ENCODE measurements at regions not wholly inside any gene's neighbourhood (a gene's known extent, or its start where the extent isn't known, plus 50 kb on each side); places are given as distances from the start of the nearest gene placed in this dataset.

DNA sequence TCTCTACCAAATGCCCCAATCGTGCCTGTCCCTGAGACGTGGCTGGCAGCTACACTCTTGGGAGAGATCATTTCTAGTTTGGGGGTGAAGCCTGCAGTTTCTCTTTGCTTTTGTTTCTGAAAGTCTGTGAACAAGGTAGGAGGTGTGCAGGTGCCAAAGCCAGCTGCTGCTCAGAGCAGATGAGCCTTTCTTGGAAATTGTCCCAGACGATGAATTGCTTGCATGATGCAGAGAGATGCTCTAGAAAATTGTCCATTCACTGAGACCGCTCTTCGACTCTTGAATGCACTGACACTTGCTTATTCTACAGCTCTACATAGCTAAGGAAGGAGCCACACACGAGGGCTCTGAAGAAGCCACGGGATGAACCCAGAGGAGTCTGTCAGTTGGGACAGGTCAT, 225.6 kb upstream of the E2F8 start:
- TF ChIP-seq, protein P1, sequence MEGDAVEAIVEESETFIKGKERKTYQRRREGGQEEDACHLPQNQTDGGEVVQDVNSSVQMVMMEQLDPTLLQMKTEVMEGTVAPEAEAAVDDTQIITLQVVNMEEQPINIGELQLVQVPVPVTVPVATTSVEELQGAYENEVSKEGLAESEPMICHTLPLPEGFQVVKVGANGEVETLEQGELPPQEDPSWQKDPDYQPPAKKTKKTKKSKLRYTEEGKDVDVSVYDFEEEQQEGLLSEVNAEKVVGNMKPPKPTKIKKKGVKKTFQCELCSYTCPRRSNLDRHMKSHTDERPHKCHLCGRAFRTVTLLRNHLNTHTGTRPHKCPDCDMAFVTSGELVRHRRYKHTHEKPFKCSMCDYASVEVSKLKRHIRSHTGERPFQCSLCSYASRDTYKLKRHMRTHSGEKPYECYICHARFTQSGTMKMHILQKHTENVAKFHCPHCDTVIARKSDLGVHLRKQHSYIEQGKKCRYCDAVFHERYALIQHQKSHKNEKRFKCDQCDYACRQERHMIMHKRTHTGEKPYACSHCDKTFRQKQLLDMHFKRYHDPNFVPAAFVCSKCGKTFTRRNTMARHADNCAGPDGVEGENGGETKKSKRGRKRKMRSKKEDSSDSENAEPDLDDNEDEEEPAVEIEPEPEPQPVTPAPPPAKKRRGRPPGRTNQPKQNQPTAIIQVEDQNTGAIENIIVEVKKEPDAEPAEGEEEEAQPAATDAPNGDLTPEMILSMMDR (IDR thresholded peaks at IDR 0.05) = no peak
- TF ChIP-seq, protein P2, sequence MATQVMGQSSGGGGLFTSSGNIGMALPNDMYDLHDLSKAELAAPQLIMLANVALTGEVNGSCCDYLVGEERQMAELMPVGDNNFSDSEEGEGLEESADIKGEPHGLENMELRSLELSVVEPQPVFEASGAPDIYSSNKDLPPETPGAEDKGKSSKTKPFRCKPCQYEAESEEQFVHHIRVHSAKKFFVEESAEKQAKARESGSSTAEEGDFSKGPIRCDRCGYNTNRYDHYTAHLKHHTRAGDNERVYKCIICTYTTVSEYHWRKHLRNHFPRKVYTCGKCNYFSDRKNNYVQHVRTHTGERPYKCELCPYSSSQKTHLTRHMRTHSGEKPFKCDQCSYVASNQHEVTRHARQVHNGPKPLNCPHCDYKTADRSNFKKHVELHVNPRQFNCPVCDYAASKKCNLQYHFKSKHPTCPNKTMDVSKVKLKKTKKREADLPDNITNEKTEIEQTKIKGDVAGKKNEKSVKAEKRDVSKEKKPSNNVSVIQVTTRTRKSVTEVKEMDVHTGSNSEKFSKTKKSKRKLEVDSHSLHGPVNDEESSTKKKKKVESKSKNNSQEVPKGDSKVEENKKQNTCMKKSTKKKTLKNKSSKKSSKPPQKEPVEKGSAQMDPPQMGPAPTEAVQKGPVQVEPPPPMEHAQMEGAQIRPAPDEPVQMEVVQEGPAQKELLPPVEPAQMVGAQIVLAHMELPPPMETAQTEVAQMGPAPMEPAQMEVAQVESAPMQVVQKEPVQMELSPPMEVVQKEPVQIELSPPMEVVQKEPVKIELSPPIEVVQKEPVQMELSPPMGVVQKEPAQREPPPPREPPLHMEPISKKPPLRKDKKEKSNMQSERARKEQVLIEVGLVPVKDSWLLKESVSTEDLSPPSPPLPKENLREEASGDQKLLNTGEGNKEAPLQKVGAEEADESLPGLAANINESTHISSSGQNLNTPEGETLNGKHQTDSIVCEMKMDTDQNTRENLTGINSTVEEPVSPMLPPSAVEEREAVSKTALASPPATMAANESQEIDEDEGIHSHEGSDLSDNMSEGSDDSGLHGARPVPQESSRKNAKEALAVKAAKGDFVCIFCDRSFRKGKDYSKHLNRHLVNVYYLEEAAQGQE (IDR thresholded peaks at IDR 0.05; ENCODE audit: insufficient read depth in 1 of 2, low read depth in 2 of 2, low read length in 1 of 2) = no peak
- no peak for TF ChIP-seq SIN3A (IDR thresholded peaks at IDR 0.05; ENCODE audit: borderline replicate concordance, insufficient read depth, low read depth, low read length)
- TF ChIP-seq TCF7L2 (IDR thresholded peaks at IDR 0.05; ENCODE audit: low read depth, low read length) = no peak
- TF ChIP-seq POLR2AphosphoS5 (IDR thresholded peaks at IDR 0.05; ENCODE audit: low read depth, low read length) = no peak
